GM19351 (cell line): ENCODE measurements at regions not wholly inside any gene's neighbourhood (a gene's known extent, or its start where the extent isn't known, plus 50 kb on each side); places are given as distances from the start of the nearest gene placed in this dataset.

Experiments used
- ATAC-seq: cut with Tn5 transposase; IDR thresholded peaks from one replicate; pipeline ENCODE4 v1.9.1; 2021; ENCODE audit warnings: mild to moderate bottlenecking, moderate library complexity; ENCODE audit not compliant: unreplicated experiment

- no peak for ATAC-seq
Observed at GRCh38 chr7:9796241-9796640, 1177.4 kb upstream of the PHF14 start.

GRCh38 chr7:9822458-9823290 lies 1151.0 kb upstream of the PHF14 start:
- no peak for ATAC-seq

GRCh38 chr7:9835199-9835598 lies 1138.5 kb upstream of the PHF14 start:
- no peak for ATAC-seq

GRCh38 chr7:9836671-9837070 lies 1137.0 kb upstream of the PHF14 start:
- no peak for ATAC-seq

- ATAC-seq, result no peak
Observed at GRCh38 chr7:9842301-9842700, 1131.4 kb upstream of the PHF14 start.

GRCh38 chr7:9846902-9847301 lies 1126.8 kb upstream of the PHF14 start:
- ATAC-seq, result no peak

GRCh38 chr7:9854605-9855004 lies 1119.1 kb upstream of the PHF14 start:
- no peak for ATAC-seq

- ATAC-seq, result no peak
Observed at GRCh38 chr7:9856668-9857067, 1117.0 kb upstream of the PHF14 start.

- no peak for ATAC-seq
Observed at GRCh38 chr7:9863545-9863944, 1110.1 kb upstream of the PHF14 start.

- no peak for ATAC-seq
Observed at GRCh38 chr7:9869151-9869550, 1104.5 kb upstream of the PHF14 start.

- ATAC-seq, result no peak
Observed at GRCh38 chr7:9869566-9869965, 1104.1 kb upstream of the PHF14 start.

GRCh38 chr7:9870674-9871073 lies 1103.0 kb upstream of the PHF14 start:
- no peak for ATAC-seq

GRCh38 chr7:9874182-9874581 lies 1099.5 kb upstream of the PHF14 start:
- ATAC-seq, result no peak

GRCh38 chr7:9876053-9876452 lies 1097.6 kb upstream of the PHF14 start:
- ATAC-seq, result no peak

- ATAC-seq, result no peak
Observed at GRCh38 chr7:9889554-9889953, 1084.1 kb upstream of the PHF14 start.

GRCh38 chr7:9890092-9890491 lies 1083.6 kb upstream of the PHF14 start:
- ATAC-seq, result no peak

GRCh38 chr7:9891056-9891455 lies 1082.6 kb upstream of the PHF14 start:
- no peak for ATAC-seq

GRCh38 chr7:9900339-9900738 lies 1073.3 kb upstream of the PHF14 start:
- no peak for ATAC-seq

- ATAC-seq, result no peak
Observed at GRCh38 chr7:9921326-9921725, 1052.3 kb upstream of the PHF14 start.

GRCh38 chr7:9937944-9938631 lies 1035.6 kb upstream of the PHF14 start:
- ATAC-seq, result no peak

- ATAC-seq, result no peak
Observed at GRCh38 chr7:9939176-9939575, 1034.5 kb upstream of the PHF14 start.

- ATAC-seq, result no peak
Observed at GRCh38 chr7:9945131-9945530, 1028.5 kb upstream of the PHF14 start.
